Stimulated activated CD8-positive, alpha-beta memory T cell treated with anti-CD3 and anti-CD28 coated beads, Interleukin-2, amount 100 ng/mL, for 1 hour (primary cell): ENCODE measurements at regions not wholly inside any gene's neighbourhood (a gene's known extent, or its start where the extent isn't known, plus 50 kb on each side); places are given as distances from the start of the nearest gene placed in this dataset.

ENCODE experiments used
- DNase-seq, 2 donors: peaks; one replicate each; pipeline ENCODE4 v3.0.0-alpha.2; 2020; ENCODE audit warnings: low read depth in 2 of 2

DNA sequence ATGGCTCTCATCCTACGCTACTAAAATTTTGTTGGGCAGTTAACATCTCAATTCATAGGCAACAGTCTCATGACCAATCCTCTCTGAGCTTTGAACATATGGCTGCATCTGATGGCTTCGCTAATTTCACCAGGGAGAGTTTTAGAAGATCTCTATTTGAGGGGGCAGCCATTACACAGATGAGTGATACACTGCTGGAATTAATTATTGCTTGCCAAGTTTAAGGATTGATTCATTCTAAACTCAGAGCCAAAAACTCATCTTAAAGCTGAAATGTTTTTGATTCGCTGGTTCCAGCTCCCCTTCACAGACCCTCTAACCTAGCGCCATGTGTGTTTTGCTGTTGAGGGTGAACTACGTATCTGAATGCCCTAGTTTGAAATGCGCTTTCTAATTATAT, 519.9 kb upstream of the WWC1 start:
- no peak for DNase-seq

DNA sequence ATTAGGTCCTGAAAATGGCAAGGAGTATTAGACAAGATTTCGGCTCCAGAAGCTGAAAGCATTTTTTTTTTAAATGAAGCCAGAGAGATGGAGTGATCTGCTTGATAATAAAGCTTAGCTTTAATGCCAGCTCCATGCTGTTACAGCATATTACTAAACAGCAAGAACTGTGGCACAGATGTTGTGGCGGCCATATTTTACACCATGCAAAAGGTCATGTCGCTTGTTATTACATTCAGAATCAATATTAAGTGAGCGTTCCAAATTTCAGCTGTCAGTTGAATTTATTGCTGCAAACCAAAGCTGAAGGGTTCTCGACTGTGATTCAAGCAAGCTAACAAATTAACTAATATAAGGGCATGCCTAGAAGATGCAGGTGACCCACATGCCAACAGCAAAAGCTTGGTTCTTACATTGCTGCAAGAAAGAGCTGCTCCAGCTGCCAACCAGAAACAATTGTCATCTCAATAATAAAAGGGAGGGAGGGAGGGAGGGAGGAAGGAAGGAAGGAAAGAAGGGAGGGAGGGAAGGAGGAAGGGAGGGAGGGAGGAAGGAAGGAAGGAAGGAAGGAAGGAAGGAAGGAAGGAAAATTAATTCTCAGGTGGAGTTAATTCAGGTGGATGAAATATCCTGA, 517.7 kb upstream of the WWC1 start:
- DNase-seq = no peak

DNA sequence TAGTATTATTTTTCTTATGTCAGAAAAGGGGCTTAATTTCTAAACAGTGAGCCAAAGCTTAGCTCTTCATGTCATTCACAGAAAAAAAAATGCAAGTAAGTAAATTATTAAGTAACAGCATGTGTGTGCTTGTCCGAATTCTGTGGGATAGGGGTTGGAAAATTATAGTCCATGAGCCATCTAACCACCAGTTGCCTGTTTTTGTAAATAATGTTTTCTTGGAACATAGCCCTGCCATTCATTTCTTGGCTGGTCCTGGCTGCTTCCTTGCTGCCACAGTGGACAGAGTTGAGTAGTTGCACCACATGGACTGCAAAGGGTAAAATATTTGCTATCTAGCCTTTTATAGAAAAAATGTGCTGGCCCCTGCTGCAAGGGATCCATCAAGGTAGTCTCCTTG, 513.7 kb upstream of the WWC1 start:
- DNase-seq = no peak

DNA sequence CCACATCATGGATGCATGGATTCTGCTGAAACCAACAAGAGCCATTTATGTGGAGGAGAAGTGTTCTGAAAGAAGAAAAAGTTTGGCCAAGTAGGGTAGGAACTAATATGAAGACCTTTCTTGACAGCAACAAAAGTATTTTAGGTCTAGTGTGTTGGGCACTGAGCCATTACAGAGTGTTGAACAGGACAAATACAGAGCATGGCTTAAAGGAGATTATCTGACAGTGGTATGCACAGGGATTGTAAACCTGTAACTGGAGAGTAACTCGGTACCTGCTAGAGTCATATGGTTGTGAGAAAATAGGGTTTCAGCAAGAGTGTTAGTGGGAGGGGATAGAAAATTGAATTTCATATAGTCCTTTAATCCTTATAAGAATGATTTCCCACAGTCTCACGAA, 513.2 kb upstream of the WWC1 start:
- DNase-seq = no peak

DNA sequence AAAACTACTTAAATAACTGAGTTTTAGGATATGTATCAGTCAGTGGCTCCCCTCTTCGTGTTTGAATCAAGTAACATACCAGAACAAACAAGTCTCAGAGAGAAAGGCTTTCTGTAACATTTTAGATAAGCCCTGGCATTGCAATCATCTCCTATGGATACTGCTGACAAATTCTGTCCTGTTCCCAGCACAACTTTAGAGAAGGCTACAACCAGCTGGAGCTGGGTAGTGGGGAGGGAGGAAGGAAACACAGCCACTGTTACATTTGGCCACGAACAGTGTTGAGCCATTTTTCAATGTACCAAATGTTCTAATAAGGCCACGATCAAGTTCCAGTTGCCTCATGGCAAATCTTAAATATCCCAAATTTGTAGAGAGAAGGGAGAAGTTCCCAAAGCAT, 511.8 kb upstream of the WWC1 start:
- DNase-seq = no peak

DNA sequence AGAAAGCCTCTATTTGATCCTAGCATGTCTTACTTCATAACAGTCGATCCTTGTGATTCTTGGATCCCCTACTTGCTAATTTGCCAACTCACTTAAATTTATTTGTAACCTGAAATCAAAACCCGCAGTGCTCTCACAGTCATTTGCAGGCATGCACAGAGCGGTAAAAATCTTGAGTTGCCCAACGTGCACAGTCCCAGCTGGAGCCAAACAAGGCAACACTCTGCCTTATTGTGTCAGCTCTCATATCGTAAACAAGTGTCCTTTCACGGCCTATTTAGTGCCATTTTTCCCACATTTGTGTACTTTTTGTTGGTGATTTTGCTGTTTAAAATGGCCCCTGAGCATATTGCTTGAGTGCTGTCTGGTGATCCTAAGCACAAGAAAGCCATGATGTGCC, 511.3 kb upstream of the WWC1 start:
- DNase-seq = no peak

DNA sequence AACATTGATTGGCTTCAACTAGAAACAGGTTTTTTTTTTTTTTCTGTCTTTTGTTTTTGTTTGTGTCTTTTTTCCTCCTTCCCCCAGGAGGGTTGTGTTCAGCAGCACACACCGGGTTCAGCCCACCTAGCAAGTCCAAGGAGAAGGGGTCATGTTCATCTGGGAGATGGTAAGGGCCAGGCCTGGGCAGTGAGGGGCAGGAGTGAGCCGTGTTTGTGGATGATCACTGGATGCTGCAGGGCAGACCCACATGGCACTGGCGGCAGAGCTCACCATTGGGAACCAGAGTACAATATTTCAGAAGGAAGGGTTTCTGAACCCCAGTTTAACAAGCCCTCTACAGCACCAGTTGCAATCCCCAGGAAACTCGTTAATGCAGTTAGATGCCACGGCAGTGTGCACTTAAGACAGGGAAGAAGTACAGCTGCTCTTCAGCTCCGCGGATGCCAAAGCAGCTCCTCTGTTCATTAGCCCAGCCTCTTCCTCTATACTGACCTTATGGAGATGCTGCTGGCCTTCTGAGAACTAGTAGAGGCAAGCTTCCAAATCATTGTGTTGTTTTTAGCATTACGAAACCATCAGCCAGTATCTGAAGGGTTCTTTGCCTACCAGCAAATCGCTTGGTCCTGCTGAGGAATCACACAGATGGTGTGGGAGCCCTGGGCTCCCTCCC, 508.2 kb upstream of the WWC1 start:
- DNase-seq = no peak

DNA sequence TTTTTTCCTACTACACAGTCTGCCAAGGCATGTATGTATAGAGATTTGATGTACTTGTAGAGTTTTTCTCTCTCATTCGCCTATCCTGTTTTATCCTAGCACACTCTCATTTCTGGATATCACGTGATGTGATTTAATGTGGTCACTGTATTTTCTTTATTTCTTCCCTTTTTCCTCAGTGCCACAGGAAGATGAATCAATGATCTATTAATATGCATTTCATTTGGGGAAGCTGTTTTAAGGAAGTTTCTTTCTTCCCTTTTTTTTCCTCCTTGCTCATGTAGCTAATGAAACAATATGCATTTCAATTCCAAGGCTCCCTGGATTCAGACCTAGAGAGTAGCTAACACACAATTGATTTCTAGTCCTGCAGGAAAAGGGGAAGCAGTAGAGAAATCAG, 506.3 kb upstream of the WWC1 start:
- DNase-seq = no peak

DNA sequence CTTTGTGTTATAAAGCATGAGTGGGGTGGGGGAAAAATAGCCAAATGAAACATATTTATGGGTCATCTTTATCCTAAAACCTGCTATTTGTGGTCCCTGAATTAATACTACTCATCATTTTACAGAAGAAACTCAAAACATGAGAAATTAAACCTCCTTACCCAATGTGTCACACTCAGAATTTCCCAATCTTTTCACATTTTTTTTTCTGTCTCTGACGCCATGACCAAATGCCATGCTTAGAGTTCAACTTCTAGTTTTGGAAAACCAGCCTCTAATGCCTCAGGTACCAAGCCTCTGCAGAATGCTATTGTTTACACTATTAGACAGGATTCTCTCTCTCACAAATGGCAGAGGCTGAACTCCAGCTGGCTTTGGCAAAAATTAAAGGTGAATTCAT, 505.5 kb upstream of the WWC1 start:
- no peak for DNase-seq

DNA sequence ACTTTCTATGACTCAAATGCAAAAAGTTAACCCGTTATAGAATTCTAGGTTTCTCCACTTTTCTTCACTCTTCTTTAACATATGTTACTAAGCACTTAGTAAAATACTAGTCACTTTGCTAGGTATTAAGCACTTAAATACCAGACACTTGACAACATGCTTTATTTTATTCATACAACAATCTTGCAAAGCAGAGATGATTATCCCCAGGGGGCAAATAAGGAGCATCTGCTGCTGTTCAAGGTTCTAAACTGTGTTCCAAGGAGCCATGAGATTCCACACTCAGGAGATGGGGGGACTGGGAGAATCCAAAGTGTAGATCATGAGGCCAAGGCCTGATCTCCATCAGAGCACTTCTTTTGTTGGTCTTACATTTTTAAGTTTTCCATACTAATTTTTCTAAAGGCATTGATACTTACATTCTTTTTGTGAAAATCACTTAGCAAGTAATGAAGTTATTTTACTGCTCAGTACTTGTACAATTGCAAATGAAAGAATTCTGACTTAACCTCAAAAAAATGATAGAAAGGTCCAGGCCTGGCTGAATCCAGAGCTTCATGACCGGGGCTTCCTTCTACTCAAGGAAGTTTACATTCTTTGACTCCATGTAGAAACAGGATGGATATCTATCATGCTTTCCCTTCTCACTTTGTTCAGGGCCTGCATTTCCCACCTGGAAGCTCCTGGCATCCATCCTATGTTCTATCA, 504.4 kb upstream of the WWC1 start:
- no peak for DNase-seq

DNA sequence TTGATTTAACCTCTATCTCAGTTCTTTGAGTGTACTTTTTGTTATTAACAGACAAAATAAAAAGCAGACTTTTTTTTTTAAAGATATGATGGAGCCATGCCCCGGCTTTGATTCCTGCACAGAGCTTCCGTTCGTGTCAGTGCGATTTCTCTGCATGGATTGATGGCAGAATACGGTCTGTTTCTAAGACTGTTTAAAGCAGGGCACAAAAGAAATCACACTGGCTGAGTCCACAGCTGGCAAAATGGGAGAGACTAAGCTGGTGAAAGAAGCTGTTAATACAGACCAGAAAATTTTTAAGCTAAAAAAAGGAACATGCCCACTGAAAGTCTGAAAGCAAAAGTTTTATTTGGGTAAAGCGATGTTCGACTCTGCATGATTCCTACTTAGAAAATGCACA, 501.4 kb upstream of the WWC1 start:
- no peak for DNase-seq

DNA sequence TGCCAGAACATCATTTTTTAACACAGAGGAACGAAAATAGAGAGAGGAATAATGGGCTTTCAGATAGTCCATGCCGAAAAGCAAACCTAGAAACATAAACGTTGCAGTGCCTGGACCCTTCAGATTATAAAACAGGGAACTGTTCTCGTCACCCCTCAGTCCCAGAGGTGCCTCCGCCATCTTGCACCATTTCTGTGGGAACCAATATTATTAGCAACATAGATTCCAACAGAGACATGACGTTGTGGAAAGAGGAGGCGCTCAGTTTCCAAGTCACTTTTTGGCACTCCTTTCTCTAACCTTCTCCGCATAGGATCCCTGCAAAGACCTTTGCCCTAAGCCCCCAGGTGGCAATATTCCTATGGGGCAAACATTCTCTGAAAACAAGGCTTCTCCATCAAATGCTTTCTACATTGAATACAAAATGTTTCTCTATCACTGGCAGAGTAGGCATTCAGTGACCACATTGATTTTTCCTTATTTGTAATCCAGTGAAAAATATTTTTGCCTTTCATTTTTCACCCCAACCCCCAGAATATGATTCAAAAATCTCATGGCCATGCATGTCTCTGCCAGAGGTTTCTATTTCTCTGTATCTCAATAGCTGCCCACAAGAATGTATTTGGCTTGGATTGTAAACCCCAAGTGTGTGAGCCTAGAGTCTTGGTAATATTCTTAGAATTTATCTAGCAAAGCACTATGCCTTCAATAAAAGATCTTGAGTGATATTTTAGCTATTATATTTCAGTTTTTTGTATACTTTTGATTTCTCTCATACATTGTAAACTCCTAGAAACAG, 500.8 kb upstream of the WWC1 start:
- DNase-seq = no peak

DNA sequence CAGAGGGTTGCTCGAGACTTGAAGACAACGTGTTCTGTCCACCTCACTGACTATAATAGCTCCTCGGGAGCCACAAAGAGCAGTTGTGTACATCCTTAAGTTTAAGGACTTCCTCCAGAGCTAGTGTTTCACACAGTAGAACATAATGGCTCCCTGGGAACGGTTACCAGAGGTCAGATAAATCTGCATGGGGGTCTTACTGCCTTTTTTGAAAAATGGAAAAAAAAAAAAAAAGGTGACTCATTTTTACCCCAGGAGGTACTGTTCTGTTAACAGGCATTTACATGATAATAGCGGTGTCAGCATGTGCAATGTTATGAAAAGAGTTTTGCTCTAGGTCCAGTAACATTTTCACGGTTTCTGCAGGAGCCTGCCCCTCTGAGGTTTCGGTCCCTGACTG, 498.9 kb upstream of the WWC1 start:
- DNase-seq = no peak

DNA sequence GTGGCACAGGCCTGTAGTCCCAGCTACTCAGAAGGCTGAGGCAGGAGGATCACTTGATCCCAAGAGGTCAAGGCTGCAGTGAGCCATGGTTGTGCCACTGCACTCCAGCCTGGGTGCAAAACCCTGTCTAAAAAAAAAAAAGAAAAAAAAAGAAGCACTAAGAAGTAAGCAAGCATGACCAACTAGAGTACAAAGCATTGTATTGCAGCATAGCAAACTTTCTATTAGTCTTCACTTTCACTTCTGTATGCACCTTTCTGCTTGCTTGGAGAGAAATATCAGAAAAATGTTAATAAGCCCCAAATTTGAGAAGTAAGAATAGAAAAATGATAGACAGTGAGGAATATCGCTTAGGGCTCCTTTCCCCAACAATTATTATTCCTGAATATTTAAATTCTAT, 497.7 kb upstream of the WWC1 start:
- no peak for DNase-seq

DNA sequence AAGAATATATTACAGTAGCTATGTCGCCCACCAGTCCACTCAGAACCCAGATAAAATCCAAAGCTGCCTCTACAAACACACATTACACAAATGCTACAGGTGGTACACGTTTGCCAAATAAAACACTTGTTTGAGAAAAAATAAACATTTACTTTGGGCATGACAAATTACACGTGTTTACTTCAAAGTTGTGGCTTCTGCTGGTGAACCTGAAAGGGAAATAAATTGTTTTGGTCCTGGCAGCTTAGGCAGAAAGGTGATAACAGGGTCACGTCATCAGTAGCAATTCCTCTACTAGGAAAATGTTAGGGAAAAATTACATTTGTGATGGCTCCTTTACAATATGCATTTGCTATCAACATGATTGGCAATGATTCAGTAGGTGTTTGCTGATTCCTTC, 497.3 kb upstream of the WWC1 start:
- no peak for DNase-seq

DNA sequence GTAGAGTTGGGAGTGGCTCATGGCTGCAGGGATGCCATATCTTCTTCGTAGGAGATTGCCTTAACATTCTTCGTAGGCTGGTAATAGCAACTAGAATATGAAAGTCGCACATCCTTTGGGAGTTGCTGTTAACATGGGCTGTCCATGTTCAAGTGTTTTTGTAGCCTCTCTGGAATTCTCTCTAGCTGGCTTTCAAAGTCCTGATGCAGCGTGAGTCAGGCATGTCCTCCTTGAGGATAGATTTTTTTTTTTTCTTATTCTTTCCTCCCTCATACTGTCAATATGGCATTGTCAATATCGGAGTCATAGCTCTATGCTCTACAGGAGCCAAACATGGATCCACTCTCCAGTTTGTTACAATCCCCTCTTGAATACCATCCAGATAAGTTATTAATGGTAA, 494.8 kb upstream of the WWC1 start:
- no peak for DNase-seq

DNA sequence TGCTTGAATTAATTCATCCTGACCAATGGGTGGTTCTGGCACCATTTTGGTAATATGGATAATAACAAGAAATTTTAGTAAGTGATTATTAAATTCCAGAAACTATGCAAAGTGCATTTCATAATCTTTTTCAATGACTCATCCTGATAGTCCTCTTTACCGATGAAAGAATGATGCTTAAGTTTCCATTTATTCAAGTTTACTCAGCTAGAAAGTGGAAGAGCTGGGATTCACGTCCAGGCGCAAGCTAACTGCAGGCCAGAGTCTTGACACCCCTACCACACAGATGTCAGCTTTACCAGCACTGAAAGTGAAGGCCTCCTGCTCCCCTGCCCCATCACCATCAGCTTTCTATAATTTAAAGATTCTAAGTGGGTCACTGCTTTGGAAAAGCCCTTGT, 493.5 kb upstream of the WWC1 start:
- DNase-seq = no peak

DNA sequence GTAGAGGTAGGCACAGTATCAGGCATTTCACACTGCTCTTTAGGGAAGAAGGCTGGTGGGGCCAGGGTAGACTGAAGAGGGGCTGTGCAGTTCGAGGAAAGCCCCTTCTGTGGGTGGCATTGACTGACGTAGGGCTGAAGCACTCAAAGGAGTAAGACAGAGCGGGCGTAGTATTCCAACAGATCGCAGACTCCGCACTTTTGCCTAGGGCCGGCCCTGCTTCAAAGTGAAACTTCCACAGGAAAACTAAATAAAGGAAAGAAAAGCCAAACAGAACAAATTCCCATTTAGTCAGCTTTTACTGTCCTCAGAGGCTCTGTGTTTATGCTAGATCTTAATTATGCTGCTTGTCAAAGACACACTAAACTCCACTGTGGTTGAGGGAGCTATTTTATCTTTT, 493.0 kb upstream of the WWC1 start:
- DNase-seq = no peak

DNA sequence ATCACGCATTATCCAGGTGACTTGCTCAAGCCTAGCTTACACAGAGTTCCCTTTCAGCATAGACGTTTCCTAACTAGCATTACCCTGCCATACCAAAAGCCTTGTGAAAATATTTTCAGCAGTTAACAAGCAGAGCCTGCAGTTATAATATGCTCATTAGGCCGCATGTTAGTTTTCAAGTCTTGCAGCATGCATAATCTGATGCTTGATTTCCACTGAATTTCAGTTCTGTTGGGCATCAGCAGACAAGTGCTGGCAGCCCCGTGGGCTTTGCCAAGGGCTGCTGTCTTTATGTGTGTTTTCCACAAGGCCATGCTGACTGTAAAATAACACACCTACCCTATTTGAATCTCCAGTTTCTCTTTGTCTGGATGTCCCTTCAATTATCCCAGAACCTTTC, 491.0 kb upstream of the WWC1 start:
- DNase-seq = no peak

DNA sequence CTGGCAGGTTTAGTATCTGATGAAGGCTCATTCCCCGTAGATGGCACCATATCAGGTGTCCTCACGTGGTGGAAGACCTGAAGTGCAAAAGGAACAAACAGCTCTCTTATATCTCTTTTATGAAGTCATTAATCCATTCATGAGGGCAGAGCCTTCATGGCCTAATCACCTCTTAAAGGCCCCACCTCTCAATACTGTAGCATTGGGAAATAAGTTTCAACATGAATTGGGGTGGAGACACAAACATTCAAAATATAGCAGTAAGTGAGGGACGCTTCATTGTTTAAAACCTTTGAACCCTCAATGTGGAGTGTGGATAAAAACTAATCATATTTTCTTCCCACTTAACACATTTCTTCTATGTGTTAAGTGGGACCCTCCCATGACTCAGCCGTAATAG, 489.4 kb upstream of the WWC1 start:
- DNase-seq = no peak

DNA sequence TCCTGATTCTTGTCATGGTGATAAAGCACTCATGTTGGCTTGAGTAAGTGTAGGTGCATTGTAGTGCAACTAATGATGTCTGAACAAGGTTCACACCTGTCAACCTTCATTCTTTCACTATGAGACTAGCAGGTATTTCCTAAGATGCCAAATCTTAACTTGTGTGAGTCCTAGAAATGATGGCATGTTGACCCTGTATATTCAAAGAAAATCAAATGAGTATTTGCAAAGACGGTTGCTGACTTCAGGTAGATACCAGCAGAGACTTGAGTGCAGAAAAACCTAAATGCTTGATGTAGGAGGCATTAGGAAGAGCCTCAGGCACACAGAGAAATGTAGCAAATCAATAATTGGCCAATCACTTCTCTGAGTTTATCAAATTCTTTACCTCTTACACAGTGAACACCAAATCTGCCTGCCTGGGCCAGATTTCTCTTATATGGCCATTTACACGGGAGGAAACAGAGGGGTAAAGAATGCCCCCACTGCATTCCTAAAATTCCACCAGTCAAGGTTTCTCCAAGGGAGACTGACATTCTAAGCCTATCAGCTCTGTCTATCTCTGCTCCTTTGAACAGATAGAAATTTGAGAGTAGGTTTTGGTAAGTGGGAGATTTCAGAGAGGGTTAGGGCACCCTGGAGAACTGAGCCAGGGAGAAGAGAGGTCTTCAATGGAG, 488.6 kb upstream of the WWC1 start:
- DNase-seq = no peak
